ENCODE measurements at regions not wholly inside any gene's neighbourhood (a gene's known extent, or its start where the extent isn't known, plus 50 kb on each side); places are given as distances from the start of the nearest gene placed in this dataset.
A peak's percentile ranks its signal among the peaks of the same experiment; 100 is the strongest.

DNA sequence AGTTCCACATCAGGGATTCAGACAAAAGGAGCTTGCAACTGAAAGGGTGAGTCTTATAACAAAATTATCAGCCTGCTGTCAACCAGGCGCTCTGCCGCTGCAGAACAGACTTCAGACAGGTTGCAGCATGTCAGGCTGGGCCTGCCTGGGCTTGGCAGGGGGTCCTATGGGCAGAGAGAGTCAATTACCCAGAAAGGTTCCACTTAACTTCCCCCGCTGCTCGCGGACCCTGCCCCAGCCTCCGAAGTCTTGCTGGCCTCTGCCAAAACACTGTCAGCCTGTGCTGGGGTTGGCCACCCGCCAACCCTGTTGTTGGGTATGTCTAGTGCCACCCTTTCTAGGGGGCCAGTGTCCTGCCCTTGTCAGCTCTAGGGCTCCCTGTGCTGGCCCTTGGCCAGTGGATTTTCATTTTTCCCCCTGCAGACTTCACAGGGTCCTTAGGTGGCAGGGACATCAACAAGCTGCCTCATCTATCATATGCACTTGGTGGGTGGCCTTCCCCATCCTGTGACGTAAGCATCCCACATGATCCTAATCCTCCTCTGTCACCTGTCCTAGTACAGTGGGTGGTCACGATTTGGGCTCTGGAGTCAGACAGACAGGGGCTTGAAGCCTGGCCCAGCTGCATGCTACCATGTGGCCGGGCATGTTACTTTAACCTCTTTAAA lies 166.5 kb upstream of the CADM1 start:
- no peak for DNase-seq (ENCODE audit: low read depth)
- H3K4me3 ChIP-seq (ENCODE audit: low read length), result no peak overlapping the region
- TF ChIP-seq, protein P1, sequence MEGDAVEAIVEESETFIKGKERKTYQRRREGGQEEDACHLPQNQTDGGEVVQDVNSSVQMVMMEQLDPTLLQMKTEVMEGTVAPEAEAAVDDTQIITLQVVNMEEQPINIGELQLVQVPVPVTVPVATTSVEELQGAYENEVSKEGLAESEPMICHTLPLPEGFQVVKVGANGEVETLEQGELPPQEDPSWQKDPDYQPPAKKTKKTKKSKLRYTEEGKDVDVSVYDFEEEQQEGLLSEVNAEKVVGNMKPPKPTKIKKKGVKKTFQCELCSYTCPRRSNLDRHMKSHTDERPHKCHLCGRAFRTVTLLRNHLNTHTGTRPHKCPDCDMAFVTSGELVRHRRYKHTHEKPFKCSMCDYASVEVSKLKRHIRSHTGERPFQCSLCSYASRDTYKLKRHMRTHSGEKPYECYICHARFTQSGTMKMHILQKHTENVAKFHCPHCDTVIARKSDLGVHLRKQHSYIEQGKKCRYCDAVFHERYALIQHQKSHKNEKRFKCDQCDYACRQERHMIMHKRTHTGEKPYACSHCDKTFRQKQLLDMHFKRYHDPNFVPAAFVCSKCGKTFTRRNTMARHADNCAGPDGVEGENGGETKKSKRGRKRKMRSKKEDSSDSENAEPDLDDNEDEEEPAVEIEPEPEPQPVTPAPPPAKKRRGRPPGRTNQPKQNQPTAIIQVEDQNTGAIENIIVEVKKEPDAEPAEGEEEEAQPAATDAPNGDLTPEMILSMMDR (conservative IDR thresholded peaks at IDR 0.05; ENCODE audit: low read depth, low read length), result no peak

DNA sequence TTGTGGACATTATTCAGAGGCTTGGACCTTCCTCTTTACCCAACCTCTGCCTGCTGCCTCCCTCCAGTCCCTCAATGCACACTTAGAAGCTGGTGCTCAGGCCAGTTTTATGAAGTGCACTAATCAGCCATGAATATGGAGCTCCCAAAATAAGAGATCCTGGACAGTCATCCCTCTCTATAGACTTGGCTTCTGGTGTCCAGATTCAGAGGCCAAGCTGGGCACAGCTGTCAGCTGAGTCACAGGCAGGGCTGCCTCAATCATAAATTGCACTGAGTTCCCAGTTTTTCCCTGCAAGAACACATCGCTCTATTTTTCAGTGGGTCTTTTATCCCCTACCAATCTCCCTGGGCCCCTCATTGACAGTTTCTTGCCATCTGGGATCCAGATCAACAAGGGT lies 161.7 kb upstream of the CADM1 start:
- TF ChIP-seq, protein P1 (conservative IDR thresholded peaks at IDR 0.05; ENCODE audit: low read depth, low read length), result no peak
- DNase-seq (ENCODE audit: low read depth), result no peak

DNA sequence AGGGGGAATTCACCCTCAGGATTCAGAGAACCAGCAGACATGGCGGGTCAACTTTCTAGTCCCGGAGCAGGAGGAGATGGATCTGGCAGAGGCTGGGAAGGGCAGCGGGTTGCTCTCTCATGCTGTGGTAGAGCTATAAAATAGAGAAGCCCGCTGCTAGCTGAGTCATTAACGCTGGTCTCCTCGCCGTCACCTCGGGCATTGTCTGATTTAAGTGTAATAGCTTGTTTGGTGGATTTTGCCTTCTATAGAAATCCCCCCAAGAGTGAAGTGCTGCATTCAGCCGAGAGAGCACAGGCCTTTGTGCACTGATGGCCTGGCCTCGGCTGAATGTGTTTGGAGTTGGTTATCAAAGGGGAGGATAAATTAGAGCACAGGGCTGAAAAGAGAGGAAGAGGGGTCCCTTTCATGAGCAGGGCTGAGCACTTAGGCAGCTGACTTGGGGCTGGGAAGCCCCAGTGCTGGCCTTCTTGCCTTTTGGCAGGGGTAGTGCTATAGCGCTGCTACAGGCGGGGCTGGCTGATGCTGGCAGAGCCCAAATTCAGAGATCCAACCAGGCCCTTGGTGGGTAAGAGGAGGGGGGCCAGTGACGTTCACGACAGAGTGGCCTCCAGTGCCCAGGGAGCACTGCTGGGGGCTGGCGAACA lies 161.1 kb upstream of the CADM1 start:
- TF ChIP-seq, protein P1 (conservative IDR thresholded peaks at IDR 0.05; ENCODE audit: low read depth, low read length), result no peak
- DNase-seq (ENCODE audit: low read depth), result no peak
- H3K4me3 ChIP-seq (ENCODE audit: low read length), result no peak overlapping the region

More for the DNA sequence above, 161.7 kb upstream of the CADM1 start:
- H3K4me3 ChIP-seq (ENCODE audit: low read length), result no peak overlapping the region

DNA sequence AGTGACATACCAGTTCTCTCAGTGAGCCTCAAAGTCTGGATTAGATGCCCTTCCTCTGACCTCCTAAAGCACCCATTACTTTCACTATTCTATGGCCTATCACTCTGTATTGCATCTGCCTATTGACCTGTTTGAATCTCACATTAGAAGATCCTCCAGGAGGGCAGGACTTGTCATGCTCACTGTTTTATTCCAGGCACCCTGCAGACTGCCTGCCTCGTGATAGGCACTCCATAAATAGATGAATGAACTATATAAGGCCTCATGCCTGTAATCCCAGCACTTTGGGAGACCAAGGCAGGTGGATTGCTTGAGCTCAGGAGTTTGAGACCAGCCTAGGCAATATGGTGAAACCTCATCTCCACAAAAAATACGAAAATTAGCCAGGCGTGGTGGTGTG lies 160.1 kb upstream of the CADM1 start:
- DNase-seq (ENCODE audit: low read depth), result no peak
- TF ChIP-seq, protein P1 (conservative IDR thresholded peaks at IDR 0.05; ENCODE audit: low read depth, low read length), result no peak
- no peak overlapping the region for H3K4me3 ChIP-seq (ENCODE audit: low read length)

DNA sequence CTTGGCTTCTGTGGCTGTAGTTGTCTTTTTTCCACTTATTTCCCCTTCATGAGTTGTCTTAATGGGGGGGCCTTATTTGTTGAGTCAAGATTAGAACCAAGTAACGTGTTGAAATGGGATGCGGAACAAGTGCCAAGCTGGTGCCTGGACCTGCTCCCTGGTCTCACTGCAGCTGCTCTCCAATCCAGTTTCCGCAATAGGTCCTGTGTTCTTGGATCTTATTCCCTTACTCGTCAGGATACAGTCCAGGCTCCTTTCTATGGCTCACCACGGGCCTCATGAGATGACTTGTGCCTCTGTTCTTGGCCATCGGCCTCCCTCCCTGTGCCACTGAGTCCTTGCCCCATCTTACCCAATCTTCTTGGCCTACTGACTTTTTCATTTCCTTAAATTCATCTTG lies 159.6 kb upstream of the CADM1 start:
- DNase-seq (ENCODE audit: low read depth), result no peak
- no peak overlapping the region for H3K4me3 ChIP-seq (ENCODE audit: low read length)

DNA sequence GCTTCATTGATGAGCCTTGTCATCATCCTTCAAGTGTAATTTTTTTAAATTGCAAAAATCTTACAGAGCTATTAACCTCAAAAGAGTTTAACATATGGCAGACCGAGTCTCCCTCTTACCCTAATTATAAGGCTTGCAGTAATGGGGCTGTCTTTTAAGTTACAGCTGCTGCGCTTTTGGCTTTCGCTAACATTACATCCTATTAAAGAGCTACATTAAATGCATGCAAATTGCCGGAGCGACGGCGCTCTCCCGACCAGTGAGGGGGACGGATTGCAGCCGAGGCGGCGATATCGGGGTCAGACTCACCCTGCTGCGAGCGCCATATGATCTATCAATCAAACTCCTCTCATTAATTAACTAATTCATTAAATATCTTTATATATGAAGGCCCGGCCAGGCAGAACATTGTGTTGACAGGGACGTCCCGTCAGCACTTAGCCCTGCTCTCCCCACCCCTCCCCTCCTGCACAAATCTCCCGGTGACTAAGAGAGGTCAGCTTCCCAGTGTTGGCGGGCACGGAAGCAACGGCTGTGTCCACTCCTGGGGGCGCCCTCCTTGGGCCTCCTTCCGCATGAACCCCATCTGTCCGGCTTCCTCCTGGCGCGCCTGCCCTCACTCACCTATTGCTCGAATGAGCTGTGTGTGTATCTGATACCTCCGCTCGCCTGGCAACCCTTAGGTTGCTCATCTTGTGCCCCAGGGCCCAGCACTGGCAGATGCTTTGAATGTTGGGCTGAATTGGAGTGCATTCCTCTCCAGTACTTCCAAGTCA lies 156.0 kb upstream of the CADM1 start:
- TF ChIP-seq, protein P1 (conservative IDR thresholded peaks at IDR 0.05; ENCODE audit: low read depth, low read length), result peak; percentile 4
- no peak for DNase-seq (ENCODE audit: low read depth)
- peak overlapping the region; percentile 54 for H3K4me3 ChIP-seq (ENCODE audit: low read length)

More for the DNA sequence above, 159.6 kb upstream of the CADM1 start:
- TF ChIP-seq, protein P1 (conservative IDR thresholded peaks at IDR 0.05; ENCODE audit: low read depth, low read length), result no peak

Measured in retinal pigment epithelial cell (primary cell).